ENCODE measurements at regions not wholly inside any gene's neighbourhood (a gene's known extent, or its start where the extent isn't known, plus 50 kb on each side); places are given as distances from the start of the nearest gene placed in this dataset.
"Not testable (repeated sequence)": the region's sequence is repeated elsewhere in the genome, so short reads cannot be mapped to it uniquely, and the experiment has no call there.

GRCh38 chr2:153299809-153300208 lies 178.8 kb downstream of the RPRM start:
- DNase-seq: peak; percentile 27

- DNase-seq: no peak
Observed at GRCh38 chr2:153299217-153299616, 179.3 kb downstream of the RPRM start.

- peak; percentile 46 for DNase-seq
Observed at GRCh38 chr2:153294199-153294786, 184.3 kb downstream of the RPRM start.

GRCh38 chr2:153291718-153292117 lies 186.8 kb downstream of the RPRM start:
- DNase-seq: no peak

GRCh38 chr2:153287109-153287801 lies 191.3 kb downstream of the RPRM start:
- DNase-seq: no peak

- DNase-seq: no peak
Observed at GRCh38 chr2:153268941-153269461, 209.6 kb downstream of the RPRM start.

- not testable (repeated sequence) for DNase-seq
Observed at GRCh38 chr2:153256876-153257275, 221.7 kb downstream of the RPRM start.

GRCh38 chr2:153246636-153247035 lies 231.9 kb downstream of the RPRM start:
- DNase-seq: not testable (repeated sequence)

- DNase-seq: no peak
Observed at GRCh38 chr2:153235516-153235915, 243.0 kb downstream of the RPRM start.

GRCh38 chr2:153232464-153232863 lies 246.1 kb downstream of the RPRM start:
- DNase-seq: no peak

GRCh38 chr2:153230977-153231376 lies 247.6 kb downstream of the RPRM start:
- no peak for DNase-seq

GRCh38 chr2:153228904-153229303 lies 249.7 kb downstream of the RPRM start:
- DNase-seq: no peak

GRCh38 chr2:153227981-153228380 lies 250.6 kb downstream of the RPRM start:
- no peak for DNase-seq

GRCh38 chr2:153222231-153223165 lies 256.1 kb downstream of the RPRM start:
- DNase-seq: no peak

- no peak for DNase-seq
Observed at GRCh38 chr2:153221506-153221905, 257.1 kb downstream of the RPRM start.

- DNase-seq: no peak
Observed at GRCh38 chr2:153221087-153221486, 257.5 kb downstream of the RPRM start.

- DNase-seq: no peak
Observed at GRCh38 chr2:153218851-153219250, 259.7 kb downstream of the RPRM start.

GRCh38 chr2:153214337-153214736 lies 264.2 kb downstream of the RPRM start:
- peak; percentile 11 for DNase-seq

GRCh38 chr2:153213022-153213421 lies 265.5 kb downstream of the RPRM start:
- no peak for DNase-seq

GRCh38 chr2:153197402-153198386 lies 280.9 kb downstream of the RPRM start:
- DNase-seq: no peak

GRCh38 chr2:153196378-153197058 lies 282.0 kb downstream of the RPRM start:
- no peak for DNase-seq

- DNase-seq: no peak
Observed at GRCh38 chr2:153195342-153195741, 283.2 kb downstream of the RPRM start.
